Retinal pigment epithelial cell (primary cell): ENCODE measurements at regions not wholly inside any gene's neighbourhood (a gene's known extent, or its start where the extent isn't known, plus 50 kb on each side); places are given as distances from the start of the nearest gene placed in this dataset.

Source experiments
- DNase-seq: peaks from one replicate; pipeline ENCODE4 v3.0.0-alpha.2; 2010; ENCODE audit warnings: low read depth
- H3K4me3 ChIP-seq: 2 replicates; pipeline ENCODE4 v1.5.1; 2011; ENCODE audit warnings: mild to moderate bottlenecking, low read length, control low read depth, moderate library complexity
- TF ChIP-seq, protein P1 (sequence below): conservative IDR thresholded peaks from 2 replicates; pipeline ENCODE4 v1.5.1; 2011; ENCODE audit warnings: low read depth, low read length, control low read depth, inconsistent platforms

DNA sequence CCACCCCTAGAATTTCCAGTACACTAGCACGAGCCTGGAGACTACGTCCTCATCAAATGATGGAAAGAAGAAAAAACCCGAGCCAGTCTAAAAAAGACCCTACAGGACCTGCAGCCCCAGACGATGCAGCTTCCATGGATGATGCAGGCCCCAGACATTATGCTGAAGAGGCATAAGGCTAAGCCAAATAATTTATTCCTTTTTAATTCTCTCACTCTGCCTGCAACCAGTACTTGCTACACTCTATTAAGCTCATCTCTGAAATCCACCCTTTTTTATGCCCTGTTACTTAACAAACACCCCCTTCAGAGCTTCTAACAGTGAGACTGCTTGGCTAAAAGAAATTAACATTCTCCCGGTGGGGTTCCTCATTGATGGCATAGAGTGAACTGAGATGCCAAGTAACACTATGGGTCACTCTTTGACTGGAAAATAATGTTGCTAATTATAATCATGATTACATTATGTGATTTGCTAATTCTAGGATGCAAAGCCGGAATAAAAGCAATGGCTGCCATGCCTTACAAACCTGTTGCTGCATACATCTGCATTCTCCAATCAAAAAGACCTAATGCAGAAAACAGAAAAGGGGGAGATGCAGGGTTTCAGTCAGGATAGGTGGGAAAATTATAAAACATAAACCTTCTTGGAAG, 1462.4 kb downstream of the UQCRFS1 start:
- no peak for DNase-seq
- TF ChIP-seq, protein P1, sequence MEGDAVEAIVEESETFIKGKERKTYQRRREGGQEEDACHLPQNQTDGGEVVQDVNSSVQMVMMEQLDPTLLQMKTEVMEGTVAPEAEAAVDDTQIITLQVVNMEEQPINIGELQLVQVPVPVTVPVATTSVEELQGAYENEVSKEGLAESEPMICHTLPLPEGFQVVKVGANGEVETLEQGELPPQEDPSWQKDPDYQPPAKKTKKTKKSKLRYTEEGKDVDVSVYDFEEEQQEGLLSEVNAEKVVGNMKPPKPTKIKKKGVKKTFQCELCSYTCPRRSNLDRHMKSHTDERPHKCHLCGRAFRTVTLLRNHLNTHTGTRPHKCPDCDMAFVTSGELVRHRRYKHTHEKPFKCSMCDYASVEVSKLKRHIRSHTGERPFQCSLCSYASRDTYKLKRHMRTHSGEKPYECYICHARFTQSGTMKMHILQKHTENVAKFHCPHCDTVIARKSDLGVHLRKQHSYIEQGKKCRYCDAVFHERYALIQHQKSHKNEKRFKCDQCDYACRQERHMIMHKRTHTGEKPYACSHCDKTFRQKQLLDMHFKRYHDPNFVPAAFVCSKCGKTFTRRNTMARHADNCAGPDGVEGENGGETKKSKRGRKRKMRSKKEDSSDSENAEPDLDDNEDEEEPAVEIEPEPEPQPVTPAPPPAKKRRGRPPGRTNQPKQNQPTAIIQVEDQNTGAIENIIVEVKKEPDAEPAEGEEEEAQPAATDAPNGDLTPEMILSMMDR, result no peak
- H3K4me3 ChIP-seq, result no peak overlapping the region

DNA sequence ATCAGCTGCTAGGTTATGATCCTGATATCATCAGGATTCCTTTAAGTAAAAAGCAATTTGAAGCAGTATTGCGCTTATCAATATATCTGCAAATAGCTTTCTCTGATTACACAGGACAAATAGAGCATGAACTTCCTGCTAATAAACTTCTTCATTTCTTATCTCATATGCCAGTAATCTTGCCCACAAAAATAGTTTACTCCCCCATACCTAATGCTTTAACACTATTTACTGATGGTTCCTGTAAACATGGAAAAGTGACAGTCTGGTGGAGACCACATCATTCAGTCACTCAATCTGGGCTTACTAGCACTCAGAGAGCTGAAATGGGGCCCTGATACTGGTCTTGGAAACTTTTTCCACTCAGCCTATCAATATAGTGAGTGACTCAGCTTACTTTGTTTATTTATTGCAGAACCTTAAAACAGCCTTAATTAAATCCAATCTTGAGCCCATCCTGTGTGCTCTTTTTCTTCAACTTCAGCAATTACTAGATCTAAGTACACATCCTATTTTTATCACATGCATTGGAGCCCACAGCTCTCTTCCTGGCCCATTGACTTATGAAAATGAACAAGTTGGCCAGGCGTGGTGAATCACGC, 1464.3 kb downstream of the UQCRFS1 start:
- H3K4me3 ChIP-seq, result no peak overlapping the region
- DNase-seq, result no peak
- TF ChIP-seq, protein P1, result no peak

DNA sequence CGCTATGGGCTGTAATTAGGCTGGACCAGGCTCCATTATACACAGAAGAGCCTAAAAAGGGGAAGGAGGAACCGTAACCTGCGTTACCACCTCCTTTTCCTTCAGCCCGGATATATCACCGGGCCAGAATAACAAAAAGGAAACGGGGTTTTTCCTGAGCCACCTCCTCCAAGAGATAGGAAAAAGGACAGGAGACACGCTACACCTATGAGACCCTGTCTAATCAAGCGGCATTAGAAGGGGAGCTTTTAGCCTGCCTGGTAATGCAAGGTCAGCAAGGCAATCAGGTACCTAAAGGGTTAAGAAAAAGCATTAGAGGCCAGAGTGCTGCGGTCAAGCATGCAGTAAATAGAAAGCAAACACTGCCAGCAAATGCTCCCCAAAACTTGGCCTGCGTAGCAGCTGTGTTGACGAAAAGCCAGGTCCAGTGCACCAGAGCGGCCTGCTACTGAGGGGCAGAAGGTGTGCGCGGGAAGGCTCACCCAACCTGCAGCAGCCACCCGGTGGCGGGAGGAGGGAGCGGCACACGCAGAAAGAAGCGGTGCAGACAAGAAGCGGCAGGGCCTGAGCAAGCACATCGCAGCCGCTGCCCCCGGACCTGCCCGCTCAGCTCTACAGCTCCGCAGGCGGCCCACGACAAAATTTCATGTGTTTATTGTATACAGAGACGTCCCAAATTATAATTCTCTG, 1466.1 kb downstream of the UQCRFS1 start:
- TF ChIP-seq, protein P1, result peak; percentile 23
- no peak for DNase-seq
- no peak overlapping the region for H3K4me3 ChIP-seq

DNA sequence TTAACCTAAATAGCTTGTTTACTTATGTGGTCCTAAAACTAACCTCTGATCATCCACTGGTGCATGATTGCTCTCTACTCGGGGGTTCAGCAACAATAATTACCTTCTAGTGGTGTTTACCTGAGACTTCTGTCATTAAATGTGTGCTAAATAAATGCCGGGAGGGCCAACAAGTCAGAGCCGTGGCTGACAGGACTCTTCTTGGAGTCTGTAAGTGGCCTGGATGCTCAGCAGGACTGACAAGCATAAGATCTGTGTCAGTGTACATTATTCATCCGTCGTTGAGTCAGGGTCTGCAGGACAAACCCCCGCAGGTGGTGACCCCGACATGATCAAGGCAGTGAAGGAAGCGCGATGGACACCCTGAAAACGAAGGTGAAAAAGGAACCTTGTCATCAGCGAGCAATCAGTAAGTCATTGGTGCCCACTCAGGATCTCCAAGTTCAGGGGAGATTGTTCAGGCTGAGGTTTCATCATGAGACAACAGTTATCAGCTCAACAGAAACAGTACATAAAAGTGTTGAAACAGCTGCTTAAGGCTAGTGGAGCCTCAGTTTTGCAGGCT, 1466.9 kb downstream of the UQCRFS1 start:
- no peak for DNase-seq
- TF ChIP-seq, protein P1, result no peak
- no peak overlapping the region for H3K4me3 ChIP-seq

DNA sequence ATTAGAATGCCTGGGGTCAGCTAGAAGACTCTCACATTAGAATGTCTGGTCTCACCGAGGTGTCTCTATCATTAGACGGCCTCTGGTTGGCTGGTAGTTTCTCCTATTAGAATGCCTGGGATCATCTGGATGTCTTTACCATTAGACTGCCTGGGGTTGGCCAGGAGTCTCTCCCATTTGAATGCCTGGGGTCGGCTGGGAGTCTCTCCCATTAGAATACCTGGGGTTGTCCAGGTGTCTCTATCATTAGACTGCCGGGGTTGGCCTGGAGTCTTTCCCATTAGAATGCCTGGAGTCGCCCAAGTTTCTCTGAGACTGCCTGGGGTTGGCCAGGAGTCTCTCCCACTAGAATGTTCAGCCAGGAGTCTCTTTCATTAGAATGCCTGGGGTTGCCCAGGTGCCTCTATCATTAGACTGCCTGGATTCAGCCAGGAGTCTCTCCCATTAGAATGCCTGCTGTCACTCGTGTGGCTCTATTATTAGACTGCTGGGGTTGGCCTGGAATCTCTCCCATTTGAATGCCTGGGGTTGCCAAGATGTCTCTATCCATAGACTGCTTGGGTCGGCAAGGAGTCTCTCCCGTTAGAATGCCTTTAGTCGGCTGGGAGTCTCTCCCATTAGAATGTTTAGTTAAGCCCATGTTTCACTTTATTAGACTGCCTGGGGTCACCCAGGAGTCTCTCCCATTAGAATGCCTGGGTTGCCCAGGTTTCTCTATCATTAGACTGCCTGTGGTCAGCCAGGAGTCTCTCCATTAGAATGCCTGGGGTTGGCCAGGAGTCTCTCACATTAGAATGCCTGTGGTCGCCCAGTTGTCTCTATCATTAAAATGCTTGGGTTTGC, 1467.8 kb downstream of the UQCRFS1 start:
- H3K4me3 ChIP-seq, result no peak overlapping the region
- DNase-seq, result no peak
- TF ChIP-seq, protein P1, result no peak

DNA sequence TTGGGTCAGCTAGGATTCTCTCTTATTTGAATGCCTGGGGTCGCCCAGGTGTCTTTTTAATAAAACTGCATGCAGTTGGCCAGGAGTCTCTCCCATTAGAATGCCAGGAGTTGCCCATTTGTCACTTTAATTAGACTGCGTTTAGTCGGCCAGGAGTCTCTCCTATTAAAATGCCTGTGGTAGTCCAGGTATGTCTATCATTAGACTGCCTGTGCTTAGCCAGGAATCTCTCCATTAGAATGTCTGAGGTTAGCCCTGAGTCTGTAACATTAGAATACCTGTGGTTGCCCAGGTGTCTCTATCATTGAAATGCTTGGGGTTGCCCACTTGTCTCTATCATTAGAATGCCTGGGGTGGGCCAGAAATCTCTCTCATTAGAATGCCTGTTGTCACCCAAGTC, 1470.9 kb downstream of the UQCRFS1 start:
- TF ChIP-seq, protein P1, result no peak
- DNase-seq, result no peak
- H3K4me3 ChIP-seq, result no peak overlapping the region
